RWPE1 (cell line): ENCODE measurements at regions not wholly inside any gene's neighbourhood (a gene's known extent, or its start where the extent isn't known, plus 50 kb on each side); places are given as distances from the start of the nearest gene placed in this dataset.

Experiments
- CTCF ChIA-PET: fragments of 350-600 bp; sonication (Branson Sonifier 250); formaldehyde crosslinking; extraction: SDS; loops from one replicate; lab custom pipeline; 2021; lab: Yijun Ruan, JAX
- POLR2A ChIA-PET: fragments of 400-600 bp; formaldehyde crosslinking; extraction: SDS; loops from one replicate; lab custom pipeline; 2020; ENCODE audit warnings: antibody characterized with exemption; ENCODE audit not compliant: low non-redundant PET; lab: Yijun Ruan, JAX
- DNase-seq: peaks from one replicate; pipeline ENCODE4 v3.0.0; 2012; ENCODE audit warnings: low spot score
- H3K27ac ChIP-seq: fragments of 450-650 bp; 2 replicates; pipeline ENCODE4 v1.5.1; 2017
- CTCF ChIP-seq: fragments of 450-650 bp; conservative IDR thresholded peaks from 2 replicates; pipeline ENCODE4 v1.5.1; 2017; ENCODE audit warnings: low read depth, mild to moderate bottlenecking

GRCh38 chr22:48701296-48702030 lies 1126.2 kb downstream of the BRD1 start:
- ChIA-PET CTCF (no interaction called here), POLR2A (no interaction called here)
- no peak for TF ChIP-seq CTCF
- no peak for DNase-seq
- H3K27ac ChIP-seq = no peak overlapping the region

- ChIA-PET POLR2A (no interaction called here), CTCF (no interaction called here)
- TF ChIP-seq CTCF = no peak
- DNase-seq = no peak
- no peak overlapping the region for H3K27ac ChIP-seq
These were observed 1126.9 kb downstream of the BRD1 start for GRCh38 chr22:48700566-48701295.

- CTCF ChIA-PET = no interaction called here
- H3K27ac ChIP-seq = no peak overlapping the region
- DNase-seq = no peak
- no peak for TF ChIP-seq CTCF
- POLR2A ChIA-PET = no interaction called here
These were observed 1127.5 kb downstream of the BRD1 start for GRCh38 chr22:48700180-48700565.

- no peak for DNase-seq
- no peak for TF ChIP-seq CTCF
- no peak overlapping the region for H3K27ac ChIP-seq
- CTCF ChIA-PET = no interaction called here
- POLR2A ChIA-PET = no interaction called here
These were observed 1128.2 kb downstream of the BRD1 start for GRCh38 chr22:48699511-48699910.

- no peak for DNase-seq
- TF ChIP-seq CTCF = no peak
- CTCF ChIA-PET = no interaction called here
- no peak overlapping the region for H3K27ac ChIP-seq
- POLR2A ChIA-PET = no interaction called here
These were observed 1129.1 kb downstream of the BRD1 start for GRCh38 chr22:48698618-48699017.

GRCh38 chr22:48697694-48698276 lies 1129.9 kb downstream of the BRD1 start:
- no peak for DNase-seq
- CTCF ChIA-PET = no interaction called here
- no peak overlapping the region for H3K27ac ChIP-seq
- POLR2A ChIA-PET = no interaction called here
- TF ChIP-seq CTCF = no peak
